HepG2 (cell line): ENCODE measurements at regions not wholly inside any gene's neighbourhood (a gene's known extent, or its start where the extent isn't known, plus 50 kb on each side); places are given as distances from the start of the nearest gene placed in this dataset.

Source experiments
- AHR ChIP-seq: IDR thresholded peaks from 2 replicates; pipeline ENCODE4 v1.6.1; 2018; ENCODE audit warnings: missing genetic modification reagents, missing compliant biosample characterization
- FIP1L1 ChIP-seq: fragments of 200-400 bp; formaldehyde crosslinking; IDR thresholded peaks from 2 replicates; pipeline ENCODE4 v1.6.1; 2018; ENCODE audit warnings: low read depth, mild to moderate bottlenecking, low read length, moderate library complexity, borderline replicate concordance; ENCODE audit not compliant: insufficient read depth
- GFI1 ChIP-seq: sonication (generic); formaldehyde crosslinking; IDR thresholded peaks from 2 replicates; pipeline ENCODE4 v1.5.0; 2020; ENCODE audit warnings: missing genetic modification reagents, mild to moderate bottlenecking, borderline replicate concordance
- IRX3 ChIP-seq: sonication (generic); formaldehyde crosslinking; IDR thresholded peaks from 2 replicates; pipeline ENCODE4 v1.8.1; 2023; ENCODE audit warnings: mild to moderate bottlenecking, low read depth, missing genetic modification reagents, borderline replicate concordance
- KDM4B ChIP-seq: sonication (generic); formaldehyde crosslinking; IDR thresholded peaks from 2 replicates; pipeline ENCODE4 v1.4.0; 2020; ENCODE audit warnings: missing genetic modification reagents
- MTF2 ChIP-seq: sonication (generic); formaldehyde crosslinking; IDR thresholded peaks from 2 replicates; pipeline ENCODE4 v1.5.0; 2020; ENCODE audit warnings: missing genetic modification reagents, borderline replicate concordance
- ONECUT2 ChIP-seq: sonication (generic); formaldehyde crosslinking; IDR thresholded peaks from 2 replicates; pipeline ENCODE4 v1.4.0; 2020; ENCODE audit warnings: missing genetic modification reagents
- SRSF4 ChIP-seq: fragments of 200-400 bp; formaldehyde crosslinking; IDR thresholded peaks from one replicate; pipeline ENCODE4 v1.6.1; 2018; ENCODE audit warnings: mild to moderate bottlenecking, low read depth, low read length, moderate library complexity; ENCODE audit not compliant: poor library complexity, severe bottlenecking
- SSRP1 ChIP-seq: IDR thresholded peaks from 2 replicates; pipeline ENCODE4 v1.6.1; 2016; ENCODE audit warnings: control low read depth
- U2AF1 ChIP-seq: fragments of 200-400 bp; formaldehyde crosslinking; optimal IDR thresholded peaks from 2 replicates; pipeline ENCODE3; 2017; ENCODE audit warnings: mild to moderate bottlenecking, low read depth, low read length
- ZFP1 ChIP-seq: IDR thresholded peaks from 2 replicates; pipeline ENCODE4 v1.6.1; 2016
- ZNF431 ChIP-seq: sonication (generic); formaldehyde crosslinking; IDR thresholded peaks from 2 replicates; pipeline ENCODE4 v1.9.0; 2022; ENCODE audit warnings: missing genetic modification reagents, low read depth, mild to moderate bottlenecking, borderline replicate concordance
- ZNF75D ChIP-seq: sonication (generic); formaldehyde crosslinking; IDR thresholded peaks from 2 replicates; pipeline ENCODE4 v1.8.1; 2023; ENCODE audit warnings: missing genetic modification reagents, mild to moderate bottlenecking, borderline replicate concordance
- TF ChIP-seq, protein P1 (sequence below): sonication (generic); formaldehyde crosslinking; IDR thresholded peaks from 2 replicates; pipeline ENCODE4 v1.5.0; 2020; ENCODE audit warnings: mild to moderate bottlenecking, missing genetic modification reagents, borderline replicate concordance
- TF ChIP-seq, protein P2 (sequence below): sonication (generic); formaldehyde crosslinking; IDR thresholded peaks from 2 replicates; pipeline ENCODE4 v1.8.1; 2022; ENCODE audit warnings: mild to moderate bottlenecking, missing genetic modification reagents
- TF ChIP-seq, protein P3 (sequence below): sonication (generic); formaldehyde crosslinking; IDR thresholded peaks from 2 replicates; pipeline ENCODE4 v1.5.1; 2020; ENCODE audit warnings: mild to moderate bottlenecking, missing genetic modification reagents

DNA sequence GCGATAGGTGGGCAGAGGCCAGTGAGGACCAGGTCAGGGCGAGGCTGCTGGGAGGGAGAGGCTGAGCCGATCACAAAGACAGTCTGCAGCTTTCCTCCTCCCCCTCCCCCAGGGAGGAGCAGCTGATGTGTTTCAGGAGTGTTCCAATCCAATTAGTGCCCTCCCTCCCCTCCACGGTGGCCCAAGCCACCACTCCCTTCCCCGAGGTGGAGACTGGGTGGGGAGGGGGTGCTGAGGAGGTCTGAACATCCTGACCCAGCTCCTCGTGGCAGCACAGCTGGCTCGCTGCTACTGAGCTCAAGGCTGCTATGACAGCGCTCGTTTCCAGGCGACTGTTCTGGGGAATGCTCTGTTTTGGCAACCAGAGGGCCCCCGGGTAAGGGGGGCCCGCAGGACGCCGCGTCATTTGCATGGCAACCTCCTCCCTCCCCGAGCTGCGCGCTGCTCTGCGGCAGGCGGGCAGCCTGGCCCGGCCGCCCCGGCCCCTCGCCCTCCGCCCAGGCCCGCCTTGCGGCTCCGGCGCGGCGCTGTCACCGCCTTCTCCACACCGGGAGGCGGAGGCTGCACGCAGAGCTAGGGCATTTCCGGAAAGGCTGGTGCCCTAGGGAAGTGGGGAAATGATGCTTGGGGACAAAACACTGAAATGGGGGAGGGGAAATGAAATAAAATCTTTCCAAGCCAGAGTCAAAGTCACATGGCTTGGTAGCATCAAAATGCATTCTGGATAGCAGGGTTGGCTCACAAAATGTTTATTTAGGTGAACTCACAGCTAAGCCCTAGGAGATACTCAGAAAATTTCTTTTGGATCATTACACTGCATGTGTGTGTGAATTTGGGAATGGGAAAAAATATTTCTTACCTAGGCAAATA, 67.4 kb upstream of the PIM1 start (continued):
- TF ChIP-seq GFI1 (CRISPR knock-in tag): peak; percentile 34; the same call in 1 of the 2 replicates
- TF ChIP-seq FIP1L1: no peak
- TF ChIP-seq SRSF4: no peak
- TF ChIP-seq, protein P1, sequence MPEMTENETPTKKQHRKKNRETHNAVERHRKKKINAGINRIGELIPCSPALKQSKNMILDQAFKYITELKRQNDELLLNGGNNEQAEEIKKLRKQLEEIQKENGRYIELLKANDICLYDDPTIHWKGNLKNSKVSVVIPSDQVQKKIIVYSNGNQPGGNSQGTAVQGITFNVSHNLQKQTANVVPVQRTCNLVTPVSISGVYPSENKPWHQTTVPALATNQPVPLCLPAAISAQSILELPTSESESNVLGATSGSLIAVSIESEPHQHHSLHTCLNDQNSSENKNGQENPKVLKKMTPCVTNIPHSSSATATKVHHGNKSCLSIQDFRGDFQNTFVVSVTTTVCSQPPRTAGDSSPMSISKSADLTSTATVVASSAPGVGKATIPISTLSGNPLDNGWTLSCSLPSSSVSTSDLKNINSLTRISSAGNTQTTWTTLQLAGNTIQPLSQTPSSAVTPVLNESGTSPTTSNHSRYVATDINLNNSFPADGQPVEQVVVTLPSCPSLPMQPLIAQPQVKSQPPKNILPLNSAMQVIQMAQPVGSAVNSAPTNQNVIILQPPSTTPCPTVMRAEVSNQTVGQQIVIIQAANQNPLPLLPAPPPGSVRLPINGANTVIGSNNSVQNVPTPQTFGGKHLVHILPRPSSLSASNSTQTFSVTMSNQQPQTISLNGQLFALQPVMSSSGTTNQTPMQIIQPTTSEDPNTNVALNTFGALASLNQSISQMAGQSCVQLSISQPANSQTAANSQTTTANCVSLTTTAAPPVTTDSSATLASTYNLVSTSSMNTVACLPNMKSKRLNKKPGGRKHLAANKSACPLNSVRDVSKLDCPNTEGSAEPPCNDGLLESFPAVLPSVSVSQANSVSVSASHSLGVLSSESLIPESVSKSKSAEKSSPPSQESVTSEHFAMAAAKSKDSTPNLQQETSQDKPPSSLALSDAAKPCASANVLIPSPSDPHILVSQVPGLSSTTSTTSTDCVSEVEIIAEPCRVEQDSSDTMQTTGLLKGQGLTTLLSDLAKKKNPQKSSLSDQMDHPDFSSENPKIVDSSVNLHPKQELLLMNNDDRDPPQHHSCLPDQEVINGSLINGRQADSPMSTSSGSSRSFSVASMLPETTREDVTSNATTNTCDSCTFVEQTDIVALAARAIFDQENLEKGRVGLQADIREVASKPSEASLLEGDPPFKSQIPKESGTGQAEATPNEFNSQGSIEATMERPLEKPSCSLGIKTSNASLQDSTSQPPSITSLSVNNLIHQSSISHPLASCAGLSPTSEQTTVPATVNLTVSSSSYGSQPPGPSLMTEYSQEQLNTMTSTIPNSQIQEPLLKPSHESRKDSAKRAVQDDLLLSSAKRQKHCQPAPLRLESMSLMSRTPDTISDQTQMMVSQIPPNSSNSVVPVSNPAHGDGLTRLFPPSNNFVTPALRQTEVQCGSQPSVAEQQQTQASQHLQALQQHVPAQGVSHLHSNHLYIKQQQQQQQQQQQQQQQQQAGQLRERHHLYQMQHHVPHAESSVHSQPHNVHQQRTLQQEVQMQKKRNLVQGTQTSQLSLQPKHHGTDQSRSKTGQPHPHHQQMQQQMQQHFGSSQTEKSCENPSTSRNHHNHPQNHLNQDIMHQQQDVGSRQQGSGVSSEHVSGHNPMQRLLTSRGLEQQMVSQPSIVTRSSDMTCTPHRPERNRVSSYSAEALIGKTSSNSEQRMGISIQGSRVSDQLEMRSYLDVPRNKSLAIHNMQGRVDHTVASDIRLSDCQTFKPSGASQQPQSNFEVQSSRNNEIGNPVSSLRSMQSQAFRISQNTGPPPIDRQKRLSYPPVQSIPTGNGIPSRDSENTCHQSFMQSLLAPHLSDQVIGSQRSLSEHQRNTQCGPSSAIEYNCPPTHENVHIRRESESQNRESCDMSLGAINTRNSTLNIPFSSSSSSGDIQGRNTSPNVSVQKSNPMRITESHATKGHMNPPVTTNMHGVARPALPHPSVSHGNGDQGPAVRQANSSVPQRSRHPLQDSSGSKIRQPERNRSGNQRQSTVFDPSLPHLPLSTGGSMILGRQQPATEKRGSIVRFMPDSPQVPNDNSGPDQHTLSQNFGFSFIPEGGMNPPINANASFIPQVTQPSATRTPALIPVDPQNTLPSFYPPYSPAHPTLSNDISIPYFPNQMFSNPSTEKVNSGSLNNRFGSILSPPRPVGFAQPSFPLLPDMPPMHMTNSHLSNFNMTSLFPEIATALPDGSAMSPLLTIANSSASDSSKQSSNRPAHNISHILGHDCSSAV (CRISPR knock-in tag): no peak
- no peak for TF ChIP-seq ONECUT2
- TF ChIP-seq ZNF431 (CRISPR knock-in tag): peak; percentile 65; the same call in 1 of the 2 replicates
- TF ChIP-seq ZFP1 (CRISPR knock-in tag): no peak; the same call in 1 of the 2 replicates
- TF ChIP-seq MTF2: no peak
- 0 out of 2 replicates have a peak, but pooled peaks have one; percentile 69 for TF ChIP-seq IRX3
- TF ChIP-seq U2AF1: no peak
- TF ChIP-seq, protein P2, sequence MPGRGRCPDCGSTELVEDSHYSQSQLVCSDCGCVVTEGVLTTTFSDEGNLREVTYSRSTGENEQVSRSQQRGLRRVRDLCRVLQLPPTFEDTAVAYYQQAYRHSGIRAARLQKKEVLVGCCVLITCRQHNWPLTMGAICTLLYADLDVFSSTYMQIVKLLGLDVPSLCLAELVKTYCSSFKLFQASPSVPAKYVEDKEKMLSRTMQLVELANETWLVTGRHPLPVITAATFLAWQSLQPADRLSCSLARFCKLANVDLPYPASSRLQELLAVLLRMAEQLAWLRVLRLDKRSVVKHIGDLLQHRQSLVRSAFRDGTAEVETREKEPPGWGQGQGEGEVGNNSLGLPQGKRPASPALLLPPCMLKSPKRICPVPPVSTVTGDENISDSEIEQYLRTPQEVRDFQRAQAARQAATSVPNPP (CRISPR knock-in tag): peak; percentile 57; the same call in 1 of the 2 replicates
- peak; percentile 27; the same call in 1 of the 2 replicates for TF ChIP-seq KDM4B (CRISPR knock-in tag)
- no peak for TF ChIP-seq AHR (CRISPR knock-in tag)
- TF ChIP-seq, protein P3, sequence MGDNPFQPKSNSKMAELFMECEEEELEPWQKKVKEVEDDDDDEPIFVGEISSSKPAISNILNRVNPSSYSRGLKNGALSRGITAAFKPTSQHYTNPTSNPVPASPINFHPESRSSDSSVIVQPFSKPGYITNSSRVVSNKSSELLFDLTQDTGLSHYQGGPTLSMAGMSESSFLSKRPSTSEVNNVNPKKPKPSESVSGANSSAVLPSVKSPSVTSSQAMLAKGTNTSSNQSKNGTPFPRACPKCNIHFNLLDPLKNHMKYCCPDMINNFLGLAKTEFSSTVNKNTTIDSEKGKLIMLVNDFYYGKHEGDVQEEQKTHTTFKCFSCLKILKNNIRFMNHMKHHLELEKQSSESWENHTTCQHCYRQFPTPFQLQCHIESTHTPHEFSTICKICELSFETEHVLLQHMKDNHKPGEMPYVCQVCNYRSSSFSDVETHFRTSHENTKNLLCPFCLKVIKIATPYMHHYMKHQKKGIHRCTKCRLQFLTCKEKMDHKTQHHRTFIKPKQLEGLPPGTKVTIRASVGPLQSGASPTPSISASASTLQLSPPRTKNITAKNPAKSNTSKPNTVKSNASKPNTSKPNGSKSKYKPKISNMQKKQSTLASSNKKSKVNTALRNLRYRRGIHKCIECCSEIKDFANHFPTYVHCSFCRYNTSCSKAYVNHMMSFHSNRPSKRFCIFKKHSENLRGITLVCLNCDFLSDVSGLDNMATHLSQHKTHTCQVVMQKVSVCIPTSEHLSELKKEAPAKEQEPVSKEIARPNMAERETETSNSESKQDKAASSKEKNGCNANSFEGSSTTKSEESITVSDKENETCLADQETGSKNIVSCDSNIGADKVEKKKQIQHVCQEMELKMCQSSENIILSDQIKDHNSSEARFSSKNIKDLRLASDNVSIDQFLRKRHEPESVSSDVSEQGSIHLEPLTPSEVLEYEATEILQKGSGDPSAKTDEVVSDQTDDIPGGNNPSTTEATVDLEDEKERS (CRISPR knock-in tag): 0 out of 2 replicates have a peak, but pooled peaks have one; percentile 9
- TF ChIP-seq ZNF75D (CRISPR knock-in tag): no peak
- peak; percentile 76 for TF ChIP-seq SSRP1 (CRISPR knock-in tag)
